ENCODE measurements at regions not wholly inside any gene's neighbourhood (a gene's known extent, or its start where the extent isn't known, plus 50 kb on each side); places are given as distances from the start of the nearest gene placed in this dataset.
"Not testable (repeated sequence)": the region's sequence is repeated elsewhere in the genome, so short reads cannot be mapped to it uniquely, and the experiment has no call there.

GRCh38 chr2:58401936-58402335 is 160.8 kb upstream of the FANCL start (continued):
- TF ChIP-seq TSHZ2 (CRISPR knock-in tag; IDR thresholded peaks at IDR 0.05) (no peak), ZNF70 (CRISPR knock-in tag; IDR thresholded peaks at IDR 0.05) (no peak)

- TF ChIP-seq ZC3H10 (CRISPR knock-in tag; IDR thresholded peaks at IDR 0.05) (no peak), ZNF70 (CRISPR knock-in tag; IDR thresholded peaks at IDR 0.05) (no peak), SNAI2 (CRISPR knock-in tag; IDR thresholded peaks at IDR 0.05) (no peak), TOX (CRISPR knock-in tag; IDR thresholded peaks at IDR 0.05; ENCODE audit: borderline replicate concordance) (no peak), ESRRG (CRISPR knock-in tag; IDR thresholded peaks at IDR 0.05) (no peak), ISL1 (CRISPR knock-in tag; IDR thresholded peaks at IDR 0.05) (no peak), CSDC2 (CRISPR knock-in tag; IDR thresholded peaks at IDR 0.05) (no peak), BACH2 (CRISPR knock-in tag; IDR thresholded peaks at IDR 0.05; ENCODE audit: borderline replicate concordance) (no peak), RARB (CRISPR knock-in tag; IDR thresholded peaks at IDR 0.05) (no peak), CREB5 (CRISPR knock-in tag; IDR thresholded peaks at IDR 0.05; ENCODE audit: low read depth) (no peak), CSRNP3 (CRISPR knock-in tag; IDR thresholded peaks at IDR 0.05) (no peak), ZFP3 (CRISPR knock-in tag; IDR thresholded peaks at IDR 0.05) (no peak), OSR1 (CRISPR knock-in tag; IDR thresholded peaks at IDR 0.05) (no peak)
- ATAC-seq, result no peak
These were observed 157.3 kb upstream of the FANCL start for GRCh38 chr2:58398406-58398805.

GRCh38 chr2:58387701-58388100 is 146.6 kb upstream of the FANCL start:
- TF ChIP-seq ZNF70 (CRISPR knock-in tag; IDR thresholded peaks at IDR 0.05), result no peak
- no peak for TF ChIP-seq RARB (CRISPR knock-in tag; IDR thresholded peaks at IDR 0.05)
- TF ChIP-seq ZC3H10 (CRISPR knock-in tag; IDR thresholded peaks at IDR 0.05), result no peak
- TF ChIP-seq TSHZ2 (CRISPR knock-in tag; IDR thresholded peaks at IDR 0.05), result no peak
- TF ChIP-seq TOX (CRISPR knock-in tag; IDR thresholded peaks at IDR 0.05; ENCODE audit: borderline replicate concordance), result no peak
- TF ChIP-seq BACH2 (CRISPR knock-in tag; IDR thresholded peaks at IDR 0.05; ENCODE audit: borderline replicate concordance), result no peak
- TF ChIP-seq PATZ1 (CRISPR knock-in tag; IDR thresholded peaks at IDR 0.05; ENCODE audit: borderline replicate concordance), result no peak
- TF ChIP-seq PPARA (CRISPR knock-in tag; IDR thresholded peaks at IDR 0.05; ENCODE audit: borderline replicate concordance), result no peak
- ATAC-seq, result no peak

- ATAC-seq, result not testable (repeated sequence)
These were observed 145.8 kb upstream of the FANCL start for GRCh38 chr2:58386904-58387303.

- no peak for ATAC-seq
- TF ChIP-seq POU6F1 (CRISPR knock-in tag; IDR thresholded peaks at IDR 0.05; ENCODE audit: borderline replicate concordance, low read depth), result no peak
- TF ChIP-seq ZFP30 (CRISPR knock-in tag; IDR thresholded peaks at IDR 0.05), result no peak
- no peak for TF ChIP-seq ISL1 (CRISPR knock-in tag; IDR thresholded peaks at IDR 0.05)
- no peak for TF ChIP-seq PATZ1 (CRISPR knock-in tag; IDR thresholded peaks at IDR 0.05; ENCODE audit: borderline replicate concordance)
- TF ChIP-seq SNAI2 (CRISPR knock-in tag; IDR thresholded peaks at IDR 0.05), result no peak
These were observed 137.0 kb upstream of the FANCL start for GRCh38 chr2:58378152-58378551.
